GM12874 (cell line): ENCODE measurements at regions not wholly inside any gene's neighbourhood (a gene's known extent, or its start where the extent isn't known, plus 50 kb on each side); places are given as distances from the start of the nearest gene placed in this dataset.

ENCODE experiments used
- CTCF ChIP-seq: IDR thresholded peaks from 2 replicates; pipeline ENCODE4 v1.5.1; 2011; ENCODE audit warnings: low read depth, mild to moderate bottlenecking, control low read depth, low read length, moderate library complexity; ENCODE audit not compliant: insufficient read depth

- no peak for TF ChIP-seq CTCF
These were observed 922.5 kb upstream of the FBXO33 start for GRCh38 chr14:40354754-40355153.

GRCh38 chr14:40347675-40348074 lies 915.4 kb upstream of the FBXO33 start:
- TF ChIP-seq CTCF: no peak

GRCh38 chr14:40346275-40346674 lies 914.0 kb upstream of the FBXO33 start:
- no peak for TF ChIP-seq CTCF

- TF ChIP-seq CTCF: no peak
These were observed 913.1 kb upstream of the FBXO33 start for GRCh38 chr14:40345334-40345733.

- no peak for TF ChIP-seq CTCF
These were observed 908.5 kb upstream of the FBXO33 start for GRCh38 chr14:40340708-40341107.

GRCh38 chr14:40336846-40337245 lies 904.6 kb upstream of the FBXO33 start:
- TF ChIP-seq CTCF: no peak

- no peak for TF ChIP-seq CTCF
These were observed 886.0 kb upstream of the FBXO33 start for GRCh38 chr14:40318211-40318719.
